IMR-90 (cell line): ENCODE measurements at regions not wholly inside any gene's neighbourhood (a gene's known extent, or its start where the extent isn't known, plus 50 kb on each side); places are given as distances from the start of the nearest gene placed in this dataset.

Experiments used
- ATAC-seq: fragments of 200-7000 bp; cut with Tn5 transposase; 2 replicates; pipeline ENCODE4 v1.9.1; 2020; ENCODE audit warnings: low read depth, mild to moderate bottlenecking, moderate library complexity
- BruUV-seq: library from RNA; stranded (reverse); fragments of 400-500 nt; replicated peaks from 2 replicates; lab custom pipeline; 2021; lab: Mats Ljungman, UMichigan
- CTCF ChIA-PET: fragments of 300-600 bp; formaldehyde crosslinking; extraction: SDS; loops from one replicate; lab custom pipeline; 2021; ENCODE audit warnings: antibody characterized with exemption; lab: Yijun Ruan, JAX
- POLR2A ChIA-PET: fragments of 300-600 bp; sonication (Branson Sonifier 250); formaldehyde crosslinking; loops from one replicate; lab custom pipeline; 2022; ENCODE audit warnings: antibody characterized with exemption; ENCODE audit not compliant: unreplicated experiment; lab: Charles Lee
- DNase-seq: peaks from one replicate; pipeline ENCODE4 v3.0.0; 2013
- H2AFZ ChIP-seq: replicated peaks from 2 replicates; pipeline ENCODE3; 2013; ENCODE audit warnings: low read length, mild to moderate bottlenecking; ENCODE audit not compliant: poor library complexity
- H2AK5ac ChIP-seq: 2 replicates; pipeline ENCODE4 v1.6.1; 2013; ENCODE audit warnings: low read depth, low read length, inconsistent platforms
- H2AK9ac ChIP-seq: replicated peaks from 2 replicates; pipeline ENCODE3; 2013; ENCODE audit warnings: mild to moderate bottlenecking, low read depth, low read length, moderate library complexity; ENCODE audit not compliant: poor library complexity
- H2BK120ac ChIP-seq: 2 replicates; pipeline ENCODE4 v1.6.1; 2013; ENCODE audit warnings: low read depth, low read length, inconsistent platforms
- H2BK15ac ChIP-seq: 3 replicates; pipeline ENCODE4 v1.6.1; 2013; ENCODE audit warnings: low read depth, low read length, inconsistent platforms
- H2BK20ac ChIP-seq: 2 replicates; pipeline ENCODE4 v1.6.1; 2013; ENCODE audit warnings: low read depth, mild to moderate bottlenecking, inconsistent platforms, low read length, moderate library complexity
- H2BK5ac ChIP-seq: 2 replicates; pipeline ENCODE4 v1.6.1; 2013; ENCODE audit warnings: mild to moderate bottlenecking, low read depth, low read length, inconsistent platforms; ENCODE audit not compliant: poor library complexity, severe bottlenecking
- H3K14ac ChIP-seq: replicated peaks from 2 replicates; pipeline ENCODE4 v1.6.1; 2013; ENCODE audit warnings: low read depth, low read length, inconsistent platforms
- H3K18ac ChIP-seq: 2 replicates; pipeline ENCODE4 v1.6.1; 2013; ENCODE audit warnings: low read depth, low read length, control low read depth
- H3K23ac ChIP-seq: 2 replicates; pipeline ENCODE4 v1.6.1; 2013; ENCODE audit warnings: low read depth, low read length, inconsistent platforms
- H3K27ac ChIP-seq: 2 replicates; pipeline ENCODE4 v1.5.1; 2013; ENCODE audit warnings: mild to moderate bottlenecking, control low read depth, low read length; ENCODE audit not compliant: insufficient read depth
- H3K27me3 ChIP-seq: 2 replicates; pipeline ENCODE4 v1.6.1; 2013; ENCODE audit warnings: low read length; ENCODE audit not compliant: control insufficient read depth, insufficient read depth
- H3K36me3 ChIP-seq: 2 replicates; pipeline ENCODE4 v1.6.1; 2013; ENCODE audit warnings: low read length, mixed read lengths; ENCODE audit not compliant: control insufficient read depth, insufficient read depth
- H3K4ac ChIP-seq: 2 replicates; pipeline ENCODE4 v1.6.1; 2013; ENCODE audit warnings: low read depth, low read length, inconsistent platforms
- H3K4me1 ChIP-seq: 2 replicates; pipeline ENCODE4 v1.6.1; 2013; ENCODE audit warnings: low read length, mixed read lengths; ENCODE audit not compliant: control insufficient read depth, insufficient read depth
- H3K4me2 ChIP-seq: 2 replicates; pipeline ENCODE4 v1.6.1; 2013; ENCODE audit warnings: low read depth, mild to moderate bottlenecking, control low read depth, low read length, moderate library complexity
- H3K4me3 ChIP-seq: 2 replicates; pipeline ENCODE4 v1.5.1; 2013; ENCODE audit warnings: low read depth, mild to moderate bottlenecking, control low read depth, low read length, moderate library complexity; ENCODE audit not compliant: insufficient read depth
- H3K56ac ChIP-seq: 2 replicates; pipeline ENCODE4 v1.6.1; 2013; ENCODE audit warnings: low read length, inconsistent platforms; ENCODE audit not compliant: insufficient read depth; ENCODE audit errors: extremely low read depth
- H3K79me1 ChIP-seq, 2 experiments: 2 replicates each; pipeline ENCODE4 v1.6.1; 2013; ENCODE audit warnings: low read length in 2 of 2, inconsistent platforms in 1 of 2, low read depth in 1 of 2
- H3K9ac ChIP-seq: 2 replicates; pipeline ENCODE4 v1.6.1; 2013; ENCODE audit warnings: low read depth, low read length, control low read depth
- H3K9me1 ChIP-seq: 2 replicates; pipeline ENCODE4 v1.6.1; 2013; ENCODE audit warnings: low read length, inconsistent platforms; ENCODE audit not compliant: insufficient read depth
- H3K9me3 ChIP-seq: 2 replicates; pipeline ENCODE4 v1.6.1; 2013; ENCODE audit warnings: low read length; ENCODE audit not compliant: control insufficient read depth, insufficient read depth
- H4K20me1 ChIP-seq: 2 replicates; pipeline ENCODE4 v1.6.1; 2013; ENCODE audit warnings: low read length, inconsistent platforms; ENCODE audit not compliant: insufficient read depth
- H4K5ac ChIP-seq: 2 replicates; pipeline ENCODE4 v1.6.1; 2013; ENCODE audit warnings: mild to moderate bottlenecking, low read depth, low read length, control low read depth
- H4K8ac ChIP-seq, 2 experiments: 2 replicates each; pipeline ENCODE4 v1.6.1; 2013; ENCODE audit warnings: low read depth in 2 of 2, low read length in 2 of 2, control low read depth in 1 of 2, inconsistent platforms in 1 of 2
- H4K91ac ChIP-seq: 2 replicates; pipeline ENCODE4 v1.6.1; 2013; ENCODE audit warnings: low read depth, low read length, inconsistent platforms; ENCODE audit not compliant: insufficient read depth
- BHLHE40 ChIP-seq: fragments of 150-350 bp; IDR thresholded peaks from 2 replicates; pipeline ENCODE4 v1.6.1; 2016; ENCODE audit warnings: mild to moderate bottlenecking, low read depth, low read length
- CEBPB ChIP-seq: IDR thresholded peaks from 2 replicates; pipeline ENCODE4 v1.6.1; 2012; ENCODE audit warnings: low read depth, low read length, improper control_type of control experiment
- CHD1 ChIP-seq: IDR thresholded peaks from 2 replicates; pipeline ENCODE4 v1.6.1; 2012; ENCODE audit warnings: low read depth, low read length, improper control_type of control experiment
- CTCF ChIP-seq: conservative IDR thresholded peaks from 2 replicates; pipeline ENCODE4 v1.5.1; 2012; ENCODE audit warnings: mild to moderate bottlenecking, low read depth, low read length, improper control_type of control experiment
- ELK1 ChIP-seq: fragments of 150-350 bp; IDR thresholded peaks from 2 replicates; pipeline ENCODE4 v1.6.1; 2016; ENCODE audit warnings: low read depth, mild to moderate bottlenecking, low read length, moderate library complexity, borderline replicate concordance
- FOS ChIP-seq: fragments of 150-350 bp; IDR thresholded peaks from 2 replicates; pipeline ENCODE4 v1.6.1; 2016; ENCODE audit warnings: low read depth, low read length
- MAFK ChIP-seq: IDR thresholded peaks from 2 replicates; pipeline ENCODE4 v1.6.1; 2012; ENCODE audit warnings: low read depth, low read length, improper control_type of control experiment
- MAZ ChIP-seq: IDR thresholded peaks from 2 replicates; pipeline ENCODE4 v1.6.1; 2012; ENCODE audit warnings: low read depth, mild to moderate bottlenecking, low read length, improper control_type of control experiment, moderate library complexity, borderline replicate concordance
- MXI1 ChIP-seq: IDR thresholded peaks from 2 replicates; pipeline ENCODE4 v1.6.1; 2012; ENCODE audit warnings: low read depth, mild to moderate bottlenecking, low read length, moderate library complexity, borderline replicate concordance
- NFE2L2 ChIP-seq: fragments of 150-350 bp; IDR thresholded peaks from 2 replicates; pipeline ENCODE4 v1.6.1; 2016; ENCODE audit warnings: low read depth, mild to moderate bottlenecking, low read length
- POLR2A ChIP-seq: IDR thresholded peaks from 2 replicates; pipeline ENCODE4 v1.6.1; 2012; ENCODE audit warnings: mild to moderate bottlenecking, low read depth, low read length
- RAD21 ChIP-seq: IDR thresholded peaks from 2 replicates; pipeline ENCODE4 v1.6.1; 2012; ENCODE audit warnings: low read length, improper control_type of control experiment
- RCOR1 ChIP-seq: IDR thresholded peaks from 2 replicates; pipeline ENCODE4 v1.6.1; 2012; ENCODE audit warnings: mild to moderate bottlenecking, low read length, improper control_type of control experiment; ENCODE audit not compliant: insufficient replicate concordance
- RFX5 ChIP-seq: IDR thresholded peaks from 2 replicates; pipeline ENCODE4 v1.8.0; 2012; ENCODE audit warnings: low read depth, mild to moderate bottlenecking, low read length, moderate library complexity
- SMC3 ChIP-seq: fragments of 150-350 bp; IDR thresholded peaks from 2 replicates; pipeline ENCODE4 v1.6.1; 2016; ENCODE audit warnings: low read depth, mild to moderate bottlenecking, antibody characterized with exemption, low read length, moderate library complexity
- USF2 ChIP-seq: fragments of 150-350 bp; IDR thresholded peaks from 2 replicates; pipeline ENCODE4 v1.6.1; 2017; ENCODE audit warnings: mild to moderate bottlenecking, antibody characterized with exemption, low read length, low read depth
- WGBS, 2 experiments: methylation state at CpG; one replicate each; pipeline versions ENCODE4 v1.1.5 to v1.1.7; 2013; ENCODE audit warnings: missing lambda C conversion rate in 2 of 2; ENCODE audit not compliant: insufficient read length in 1 of 2; ENCODE audit errors: extremely low coverage in 2 of 2; 5-methylcytosine and 5-hydroxymethylcytosine counted together
- dilution Hi-C: fragments of 300-500 bp; cut with HindIII; formaldehyde crosslinking; loops from one replicate; pipeline ENCODE4 v1.14.3; 2018; ENCODE audit warnings: low sequenced_read_pairs; ENCODE audit not compliant: unreplicated experiment
- in situ Hi-C: fragments of 300-500 bp; cut with MboI; formaldehyde crosslinking; loops from 3 replicates; pipeline ENCODE4 v1.14.3; 2019; ENCODE audit warnings: low sequenced_read_pairs, inconsistent platforms, mixed read lengths
- intact Hi-C: fragments of 100-400 bp; cut with micrococcal nuclease; formaldehyde crosslinking; loops from 2 replicates; pipeline ENCODE4 v1.10.0; 2022

GRCh38 chr5:2914022-2914661 is 162.7 kb upstream of the IRX2 start:
- BruUV-seq: no TSS peak
- Histone ChIP-seq H4K20me1 (no peaks in the 10 kb centered on the region), H2BK5ac (no peak overlapping the region), H3K14ac (no peak overlapping the region), H4K5ac (no peak overlapping the region), H3K4me2 (no peak overlapping the region), H3K9me3 (peaks cover 34% of the 10 kb centered on the region), H2BK20ac (no peak overlapping the region), H2AFZ (no peak overlapping the region), H2BK120ac (no peak overlapping the region), H3K56ac (no peak overlapping the region), H3K36me3 (no peaks in the 10 kb centered on the region), H2AK5ac (no peak overlapping the region), H3K9me1 (no peaks in the 10 kb centered on the region), H2AK9ac (no peak overlapping the region), H3K27ac (no peak overlapping the region), H3K4me3 (no peak overlapping the region), H3K18ac (no peak overlapping the region), H3K23ac (no peak overlapping the region), H4K8ac (no peak overlapping the region), H4K91ac (no peak overlapping the region), H3K27me3 (no peaks in the 10 kb centered on the region), H2BK15ac (no peak overlapping the region), H3K79me1 (no peaks in the 10 kb centered on the region), H3K9ac (no peak overlapping the region), H3K4ac (no peak overlapping the region), H3K4me1 (no peaks in the 10 kb centered on the region)
- POLR2A ChIA-PET: no interaction called here
- intact Hi-C loops (no loop called here), dilution Hi-C loops (no loop called here), in situ Hi-C loops (no loop called here)
- 40% methylated on average over 1 of the region's 18 CpGs; no CpG with 5 or more reads in 1 of the 2 experiments for WGBS, 2 experiments
- DNase-seq (no peak), ATAC-seq (no peak)
- TF ChIP-seq POLR2A: no peak
- TF ChIP-seq ELK1: no peak
- no peak for TF ChIP-seq USF2
- no peak for TF ChIP-seq MAFK
- no peak for TF ChIP-seq MXI1
- no peak for TF ChIP-seq MAZ
- no peak for TF ChIP-seq CHD1
- no peak for TF ChIP-seq CTCF
- TF ChIP-seq SMC3: no peak
- no peak for TF ChIP-seq NFE2L2
- no peak for TF ChIP-seq CEBPB
- no peak for TF ChIP-seq BHLHE40
- no peak for TF ChIP-seq FOS
- no peak for TF ChIP-seq RAD21
- no peak for TF ChIP-seq RFX5
- no peak for TF ChIP-seq RCOR1
- CTCF ChIA-PET: no interaction called here
